Muscle of back (tissue), 3 donors: ENCODE measurements at regions not wholly inside any gene's neighbourhood (a gene's known extent, or its start where the extent isn't known, plus 50 kb on each side); places are given as distances from the start of the nearest gene placed in this dataset.

Experiments
- DNase-seq, 3 donors: peaks; one replicate each; pipeline versions ENCODE4 v3.0.0 to v3.0.0-alpha.2; 2013

- DNase-seq, result no peak
Measured at GRCh38 chr5:60376860-60377259, 323.1 kb downstream of the DEPDC1B start.

GRCh38 chr5:60374409-60374808 lies 325.6 kb downstream of the DEPDC1B start:
- DNase-seq, result no peak

GRCh38 chr5:60372786-60373185 lies 327.2 kb downstream of the DEPDC1B start:
- DNase-seq, result no peak

GRCh38 chr5:60371065-60371464 lies 328.9 kb downstream of the DEPDC1B start:
- DNase-seq, result no peak

GRCh38 chr5:60370508-60370907 lies 329.5 kb downstream of the DEPDC1B start:
- no peak for DNase-seq

GRCh38 chr5:60369391-60369790 lies 330.6 kb downstream of the DEPDC1B start:
- no peak for DNase-seq

- DNase-seq, result no peak
Measured at GRCh38 chr5:60368100-60368499, 331.9 kb downstream of the DEPDC1B start.

- no peak for DNase-seq
Measured at GRCh38 chr5:60366489-60366888, 333.5 kb downstream of the DEPDC1B start.

- no peak for DNase-seq
Measured at GRCh38 chr5:60365001-60365400, 335.0 kb downstream of the DEPDC1B start.

GRCh38 chr5:60362158-60362557 lies 337.8 kb downstream of the DEPDC1B start:
- peak; percentile 26 to 49 (median 29) for DNase-seq

GRCh38 chr5:60360355-60360754 lies 339.6 kb downstream of the DEPDC1B start:
- DNase-seq, result no peak

- no peak for DNase-seq
Measured at GRCh38 chr5:60357302-60357701, 342.7 kb downstream of the DEPDC1B start.

- DNase-seq, result peak in 2 of 3 donors; percentile 26 to 55
Measured at GRCh38 chr5:60356745-60357144, 343.2 kb downstream of the DEPDC1B start.

GRCh38 chr5:60355181-60355580 lies 344.8 kb downstream of the DEPDC1B start:
- DNase-seq, result no peak

- no peak for DNase-seq
Measured at GRCh38 chr5:60354311-60354710, 345.7 kb downstream of the DEPDC1B start.

- no peak for DNase-seq
Measured at GRCh38 chr5:60352992-60353599, 346.9 kb downstream of the DEPDC1B start.

- no peak for DNase-seq
Measured at GRCh38 chr5:60350794-60351193, 349.2 kb downstream of the DEPDC1B start.

GRCh38 chr5:60349891-60350415 lies 350.0 kb downstream of the DEPDC1B start:
- no peak for DNase-seq

- no peak for DNase-seq
Measured at GRCh38 chr5:60346393-60346792, 353.6 kb downstream of the DEPDC1B start.

- DNase-seq, result no peak
Measured at GRCh38 chr5:60343102-60343501, 356.9 kb downstream of the DEPDC1B start.

- no peak for DNase-seq
Measured at GRCh38 chr5:60340965-60341471, 358.9 kb downstream of the DEPDC1B start.

- DNase-seq, result no peak
Measured at GRCh38 chr5:60340326-60340725, 359.6 kb downstream of the DEPDC1B start.

- peak; percentile 77 to 96 (median 92) for DNase-seq
Measured at GRCh38 chr5:60339691-60340201, 360.2 kb downstream of the DEPDC1B start.

GRCh38 chr5:60338846-60339245 lies 361.1 kb downstream of the DEPDC1B start:
- DNase-seq, result no peak
